CD4-positive, alpha-beta T cell treated with Interleukin-15 for 4 hours (primary cell): ENCODE measurements at regions not wholly inside any gene's neighbourhood (a gene's known extent, or its start where the extent isn't known, plus 50 kb on each side); places are given as distances from the start of the nearest gene placed in this dataset.

Experiments
- DNase-seq: peaks from one replicate; pipeline ENCODE4 v3.0.0-alpha.2; 2020; ENCODE audit warnings: low spot score

DNA sequence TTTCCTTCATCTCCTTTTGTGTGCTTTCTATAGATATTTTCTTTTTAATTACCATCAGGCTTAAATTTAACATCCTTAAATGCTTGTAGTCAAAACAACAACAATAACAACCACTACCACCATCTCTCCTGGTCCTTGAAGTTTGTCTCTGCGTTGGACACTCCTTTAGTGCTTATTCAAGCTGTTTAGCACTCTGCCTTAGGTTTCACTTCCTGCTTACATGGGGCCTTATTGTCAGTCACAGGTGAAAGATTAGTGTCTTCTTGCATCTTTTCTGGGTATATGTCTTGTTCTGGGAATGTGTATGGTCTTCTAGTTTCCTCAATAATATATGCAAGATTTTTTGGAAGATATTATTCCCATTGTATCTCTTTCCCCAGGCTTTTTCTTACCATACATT is 240.1 kb upstream of the NXPH2 start:
- no peak for DNase-seq

DNA sequence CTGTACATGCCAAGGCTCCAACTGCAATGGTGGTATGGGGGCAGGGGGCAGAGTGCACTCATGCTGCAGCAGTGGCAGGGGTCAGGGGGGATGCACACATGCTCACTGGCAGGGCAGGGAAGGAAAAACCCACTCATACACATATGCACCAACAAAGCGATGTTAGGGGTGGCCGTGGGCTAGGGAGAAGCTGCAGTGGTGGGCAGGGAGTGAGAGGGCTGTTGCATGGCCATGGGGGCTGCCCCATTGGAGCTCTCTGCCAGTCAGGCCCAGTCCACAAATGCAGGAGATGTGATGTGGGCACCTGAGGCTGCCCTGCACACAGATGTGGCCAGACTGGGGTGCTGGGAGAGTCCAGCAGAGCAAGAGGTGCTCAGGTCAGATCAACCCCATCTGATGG is 238.1 kb upstream of the NXPH2 start:
- DNase-seq: no peak

- no peak for DNase-seq
Measured at GRCh38 chr2:139007130-139007529, 226.9 kb upstream of the NXPH2 start.

GRCh38 chr2:139000131-139000785 is 220.1 kb upstream of the NXPH2 start:
- no peak for DNase-seq

- DNase-seq: no peak
Measured at GRCh38 chr2:138997856-138998517, 217.8 kb upstream of the NXPH2 start.

- DNase-seq: no peak
Measured at GRCh38 chr2:138997346-138997745, 217.2 kb upstream of the NXPH2 start.

- no peak for DNase-seq
Measured at GRCh38 chr2:138994502-138994901, 214.3 kb upstream of the NXPH2 start.

DNA sequence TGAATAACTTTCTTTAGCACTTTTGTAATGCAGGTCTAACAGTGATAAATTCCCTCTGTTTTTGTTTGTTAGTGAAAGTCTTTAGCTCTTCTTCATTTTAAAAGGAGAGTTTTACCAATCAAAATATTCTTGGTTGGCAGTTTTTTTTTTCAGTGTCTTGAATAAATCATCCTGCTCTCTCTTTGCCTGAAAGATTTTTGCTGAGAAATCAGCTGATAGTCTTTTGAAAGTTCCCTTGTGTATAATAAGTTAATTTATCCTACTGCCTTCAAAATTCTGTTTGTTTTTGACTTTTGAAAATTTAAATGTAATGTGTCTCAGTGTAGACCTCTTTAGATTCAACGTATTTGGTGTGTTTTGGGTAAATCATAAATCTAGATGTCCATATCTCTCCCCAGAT is 205.7 kb upstream of the NXPH2 start:
- no peak for DNase-seq

GRCh38 chr2:138979131-138979785 is 199.1 kb upstream of the NXPH2 start:
- DNase-seq: no peak

- no peak for DNase-seq
Measured at GRCh38 chr2:138974651-138975050, 194.5 kb upstream of the NXPH2 start.

DNA sequence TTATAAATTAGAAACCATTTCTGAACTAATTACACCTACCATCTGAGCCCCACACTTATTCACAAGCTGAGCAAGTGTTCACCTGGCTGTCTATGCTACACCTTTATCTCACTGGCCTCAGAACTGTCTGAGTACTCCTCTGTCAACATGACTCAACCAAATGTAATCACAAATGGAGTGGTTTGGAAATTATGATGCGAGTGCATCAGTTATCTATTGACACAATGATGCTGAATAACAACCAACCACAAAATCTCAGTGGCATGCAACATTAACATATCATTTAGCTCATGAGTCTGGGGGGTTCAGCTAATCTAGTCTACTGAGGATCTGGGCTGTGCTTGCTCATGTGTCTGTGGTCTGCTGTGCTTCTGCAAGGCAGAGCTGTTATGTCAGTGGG is 184.2 kb upstream of the NXPH2 start:
- DNase-seq: no peak

- DNase-seq: no peak
Measured at GRCh38 chr2:138962686-138963085, 182.5 kb upstream of the NXPH2 start.

- DNase-seq: no peak
Measured at GRCh38 chr2:138960191-138960590, 180.0 kb upstream of the NXPH2 start.

- DNase-seq: no peak
Measured at GRCh38 chr2:138959031-138959430, 178.8 kb upstream of the NXPH2 start.

- no peak for DNase-seq
Measured at GRCh38 chr2:138956116-138956515, 175.9 kb upstream of the NXPH2 start.

- DNase-seq: no peak
Measured at GRCh38 chr2:138950486-138950885, 170.3 kb upstream of the NXPH2 start.

- DNase-seq: no peak
Measured at GRCh38 chr2:138949517-138949916, 169.3 kb upstream of the NXPH2 start.

DNA sequence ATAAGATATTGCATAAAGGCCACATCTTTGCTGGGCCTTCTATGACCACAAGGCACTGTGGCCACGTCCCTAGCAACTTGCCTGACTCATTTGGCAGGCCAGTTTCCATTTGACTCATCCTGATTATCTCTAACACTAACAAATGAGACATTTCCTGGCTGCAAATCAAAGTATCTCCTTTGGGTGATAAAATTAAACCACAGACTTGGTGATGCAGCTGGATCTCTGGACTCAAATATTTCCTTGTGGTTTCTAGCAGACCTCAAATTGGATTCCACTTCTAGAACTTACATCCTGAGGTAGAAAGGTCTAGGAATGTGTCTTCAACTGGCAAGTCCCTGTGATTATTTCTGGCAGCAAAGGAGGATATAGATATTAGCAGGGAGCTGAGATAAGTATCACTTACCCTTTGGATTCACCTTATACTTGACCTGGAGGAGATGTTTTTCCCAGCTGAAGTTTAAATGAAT is 167.9 kb upstream of the NXPH2 start:
- DNase-seq: no peak

DNA sequence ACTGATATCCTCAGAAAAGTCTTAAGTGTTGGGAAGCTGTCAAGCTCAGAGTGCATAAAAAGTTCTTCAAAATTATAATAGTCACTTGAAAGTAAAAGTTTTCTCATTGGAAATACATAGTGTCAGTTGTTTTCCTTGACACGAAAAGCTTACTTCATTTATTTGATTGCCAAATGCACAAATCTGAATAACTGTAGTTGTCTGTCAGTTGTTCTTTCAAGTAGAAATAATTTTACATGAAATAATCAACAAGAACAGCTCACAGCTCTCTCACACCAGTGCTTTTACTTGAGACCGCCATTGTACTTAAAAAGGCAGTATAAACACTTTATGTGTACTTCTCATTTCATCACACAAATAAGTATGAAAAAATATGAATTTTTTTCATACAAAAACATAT is 163.3 kb upstream of the NXPH2 start:
- DNase-seq: no peak

GRCh38 chr2:138942466-138942865 is 162.3 kb upstream of the NXPH2 start:
- DNase-seq: no peak

- no peak for DNase-seq
Measured at GRCh38 chr2:138931284-138932256, 151.4 kb upstream of the NXPH2 start.

DNA sequence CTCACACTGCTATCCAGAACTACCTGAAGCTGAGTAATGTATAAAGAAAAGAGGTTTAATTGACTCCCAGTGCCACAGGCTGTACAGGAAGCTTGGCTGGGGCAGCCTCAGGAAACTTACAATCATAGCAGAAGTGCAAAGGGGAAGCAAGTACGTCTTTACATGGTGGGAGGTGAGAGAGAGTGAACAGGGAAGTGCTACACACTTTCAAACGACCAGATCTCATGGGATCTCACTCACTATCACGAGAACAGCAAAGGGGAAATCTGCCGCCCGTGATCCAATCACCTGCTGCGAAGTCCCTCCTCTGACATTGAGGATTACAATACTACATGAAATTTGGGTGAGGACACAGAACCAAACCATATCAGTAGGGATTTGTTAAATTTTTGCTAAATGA is 150.4 kb upstream of the NXPH2 start:
- no peak for DNase-seq
